CD8-positive, alpha-beta memory T cell (primary cell): ENCODE measurements at regions not wholly inside any gene's neighbourhood (a gene's known extent, or its start where the extent isn't known, plus 50 kb on each side); places are given as distances from the start of the nearest gene placed in this dataset.
A peak's percentile ranks its signal among the peaks of the same experiment; 100 is the strongest.

Experiments
- CTCF ChIA-PET: fragments of 350-600 bp; sonication (Branson Sonifier 250); formaldehyde crosslinking; loops from one replicate; lab custom pipeline; 2021; ENCODE audit warnings: antibody characterized with exemption; lab: Charles Lee
- POLR2A ChIA-PET: fragments of 350-600 bp; sonication (Branson Sonifier 250); formaldehyde crosslinking; loops from one replicate; lab custom pipeline; 2021; ENCODE audit warnings: antibody characterized with exemption; lab: Charles Lee
- DNase-seq, 5 donors: peaks; one replicate each; pipeline versions ENCODE4 v3.0.0 to v3.0.0-alpha.2; 2020 to 2022; ENCODE audit warnings: mixed read lengths in 1 of 5
- H3K27ac ChIP-seq: one replicate; pipeline ENCODE4 v1.7.0; 2013; ENCODE audit warnings: low read depth, mild to moderate bottlenecking, low read length, moderate library complexity
- H3K27me3 ChIP-seq: 2 replicates; pipeline ENCODE4 v1.7.0; 2013; ENCODE audit warnings: low read length, mild to moderate bottlenecking; ENCODE audit not compliant: insufficient read depth, poor library complexity, severe bottlenecking
- H3K36me3 ChIP-seq: 2 replicates; pipeline ENCODE4 v1.7.0; 2013; ENCODE audit warnings: mild to moderate bottlenecking, low read length, moderate library complexity; ENCODE audit not compliant: insufficient read depth
- H3K4me1 ChIP-seq: 2 replicates; pipeline ENCODE4 v1.7.0; 2013; ENCODE audit warnings: mild to moderate bottlenecking, low read length, moderate library complexity; ENCODE audit not compliant: insufficient read depth
- H3K4me3 ChIP-seq: 2 replicates; pipeline ENCODE4 v1.7.0; 2013; ENCODE audit warnings: mild to moderate bottlenecking, low read length
- H3K9me3 ChIP-seq: 2 replicates; pipeline ENCODE4 v1.7.0; 2013; ENCODE audit warnings: mild to moderate bottlenecking, low read length
- H3K27ac Mint-ChIP-seq, 8 donors: one replicate each; pipeline ENCODE4 v1.8.0; 2020 to 2021; ENCODE audit warnings: mixed read lengths in 8 of 8, mild to moderate bottlenecking in 6 of 8, inconsistent platforms in 3 of 8, moderate library complexity in 3 of 8
- H3K27me3 Mint-ChIP-seq, 2 donors: one replicate each; pipeline ENCODE4 v1.8.0; 2020 to 2021; ENCODE audit warnings: mixed read lengths in 2 of 2, mild to moderate bottlenecking in 1 of 2, moderate library complexity in 1 of 2
- H3K36me3 Mint-ChIP-seq, 3 donors: one replicate each; pipeline ENCODE4 v1.8.0; 2020 to 2021; ENCODE audit warnings: mixed read lengths in 3 of 3, inconsistent platforms in 1 of 3, mild to moderate bottlenecking in 1 of 3
- H3K4me1 Mint-ChIP-seq, 3 donors: one replicate each; pipeline ENCODE4 v1.8.0; 2020 to 2021; ENCODE audit warnings: mixed read lengths in 3 of 3, inconsistent platforms in 1 of 3, mild to moderate bottlenecking in 1 of 3
- H3K4me3 Mint-ChIP-seq, 7 donors: one replicate each; pipeline ENCODE4 v1.8.0; 2020 to 2021; ENCODE audit warnings: mixed read lengths in 7 of 7, mild to moderate bottlenecking in 6 of 7, moderate library complexity in 4 of 7, inconsistent platforms in 2 of 7
- H3K9me3 Mint-ChIP-seq, 5 donors: one replicate each; pipeline ENCODE4 v1.8.0; 2020 to 2022; ENCODE audit warnings: mixed read lengths in 5 of 5, mild to moderate bottlenecking in 3 of 5, moderate library complexity in 2 of 5, inconsistent platforms in 1 of 5

DNA sequence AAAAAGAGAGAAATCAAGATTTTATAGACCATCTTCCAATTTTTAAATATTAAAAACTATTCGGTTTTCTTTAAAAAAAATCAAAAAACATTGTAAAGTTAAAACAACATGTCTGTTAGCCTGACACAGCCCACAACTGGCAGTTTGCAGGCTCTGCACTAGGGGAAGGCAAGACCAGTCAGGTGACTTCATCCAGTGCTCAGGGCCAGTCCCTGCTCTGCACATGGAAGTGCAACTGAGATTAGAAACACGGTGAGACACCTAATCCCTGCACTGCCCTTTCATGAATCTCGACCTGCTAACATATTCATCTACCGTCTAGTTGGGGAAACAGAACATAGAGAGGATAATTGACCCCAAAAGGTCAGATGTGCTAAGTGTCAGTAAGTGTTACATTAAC is 135.2 kb downstream of the BARD1 start:
- POLR2A ChIA-PET = no interaction called here
- CTCF ChIA-PET = no interaction called here
- Histone ChIP-seq H3K27ac (no peak overlapping the region), H3K9me3 (no peaks in the 10 kb centered on the region), H3K4me3 (no peak overlapping the region), H3K27me3 (no peaks in the 10 kb centered on the region), H3K36me3 (no peaks in the 10 kb centered on the region), H3K4me1 (no peaks in the 10 kb centered on the region)
- Mint-ChIP-seq H3K4me1 (peaks cover 0 to 5% (median 0%) of the 10 kb centered on the region in 3 donors), H3K9me3 (peaks cover 0 to 1% (median 0%) of the 10 kb centered on the region in 5 donors), H3K27me3 (peaks cover 0 to 1% of the 10 kb centered on the region in 2 donors), H3K4me3 (no peak overlapping the region), H3K27ac (no peak overlapping the region), H3K36me3 (peaks cover 0 to 4% (median 4%) of the 10 kb centered on the region in 3 donors)
- DNase-seq = no peak

- no peak for DNase-seq
- no peaks in the 10 kb centered on the region for H3K4me1 Mint-ChIP-seq
- peaks cover 0 to 12% (median 6%) of the 10 kb centered on the region in 5 donors for H3K9me3 Mint-ChIP-seq
- H3K27ac ChIP-seq = no peak overlapping the region
- no peak overlapping the region for H3K4me3 Mint-ChIP-seq
- no peak overlapping the region for H3K4me3 ChIP-seq
- no peak overlapping the region for H3K27ac Mint-ChIP-seq
- H3K36me3 Mint-ChIP-seq = peaks cover 0 to 8% (median 4%) of the 10 kb centered on the region in 3 donors
- ChIA-PET POLR2A (no interaction called here), CTCF (no interaction called here)
- no peaks in the 10 kb centered on the region for H3K4me1 ChIP-seq
- H3K36me3 ChIP-seq = no peaks in the 10 kb centered on the region
- peaks cover 1 to 3% of the 10 kb centered on the region in 2 donors for H3K27me3 Mint-ChIP-seq
- H3K9me3 ChIP-seq = no peaks in the 10 kb centered on the region
- no peaks in the 10 kb centered on the region for H3K27me3 ChIP-seq
These were observed 138.1 kb downstream of the BARD1 start for GRCh38 chr2:214671319-214671885.

- ChIA-PET POLR2A (no interaction called here), CTCF (no interaction called here)
- no peak for DNase-seq
- Mint-ChIP-seq H3K27me3 (peaks cover 0 to 3% of the 10 kb centered on the region in 2 donors), H3K36me3 (peaks cover 0 to 4% (median 0%) of the 10 kb centered on the region in 3 donors), H3K4me3 (no peak overlapping the region), H3K27ac (no peak overlapping the region), H3K9me3 (peaks cover 8 to 25% (median 13%) of the 10 kb centered on the region in 5 donors), H3K4me1 (no peaks in the 10 kb centered on the region)
- Histone ChIP-seq H3K27ac (no peak overlapping the region), H3K4me1 (no peaks in the 10 kb centered on the region), H3K9me3 (no peaks in the 10 kb centered on the region), H3K36me3 (no peaks in the 10 kb centered on the region), H3K4me3 (no peak overlapping the region), H3K27me3 (no peaks in the 10 kb centered on the region)
These were observed 157.0 kb downstream of the BARD1 start for GRCh38 chr2:214652473-214652872.

DNA sequence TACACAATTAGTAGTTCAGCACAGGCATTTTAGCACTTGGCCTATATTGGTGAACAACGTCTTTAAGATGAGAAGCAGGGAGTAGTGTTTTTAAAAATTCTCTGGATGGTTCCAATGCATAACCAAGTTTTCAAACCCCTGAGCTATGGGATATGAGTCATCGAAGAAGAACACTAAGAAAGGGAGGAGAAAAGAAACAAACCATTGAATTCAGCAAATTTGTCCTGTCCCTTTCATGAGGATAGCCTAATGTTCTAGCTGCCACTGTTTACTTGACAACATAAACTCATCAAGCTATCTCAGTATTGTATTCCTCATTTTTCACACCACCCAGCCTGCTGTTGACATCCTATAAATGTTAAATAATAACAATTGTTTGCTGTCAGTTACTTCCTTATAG is 158.0 kb downstream of the BARD1 start:
- ChIA-PET POLR2A (no interaction called here), CTCF (no interaction called here)
- Mint-ChIP-seq H3K4me1 (no peaks in the 10 kb centered on the region), H3K27ac (no peak overlapping the region), H3K4me3 (no peak overlapping the region), H3K9me3 (peaks cover 2 to 15% (median 4%) of the 10 kb centered on the region in 5 donors), H3K36me3 (peaks cover 0 to 4% (median 2%) of the 10 kb centered on the region in 3 donors), H3K27me3 (peaks cover 0 to 1% of the 10 kb centered on the region in 2 donors)
- no peaks in the 10 kb centered on the region for H3K4me1 ChIP-seq
- no peaks in the 10 kb centered on the region for H3K27me3 ChIP-seq
- no peak overlapping the region for H3K27ac ChIP-seq
- no peak for DNase-seq
- no peaks in the 10 kb centered on the region for H3K36me3 ChIP-seq
- no peaks in the 10 kb centered on the region for H3K9me3 ChIP-seq
- H3K4me3 ChIP-seq = no peak overlapping the region

GRCh38 chr2:214649440-214650205 is 159.9 kb downstream of the BARD1 start:
- CTCF ChIA-PET = no interaction called here
- H3K36me3 ChIP-seq = no peaks in the 10 kb centered on the region
- Mint-ChIP-seq H3K4me1 (no peaks in the 10 kb centered on the region), H3K9me3 (peaks cover 0 to 10% (median 4%) of the 10 kb centered on the region in 5 donors), H3K4me3 (no peak overlapping the region), H3K36me3 (peaks cover 0 to 4% (median 3%) of the 10 kb centered on the region in 3 donors), H3K27ac (peak overlapping the region in 1 of 8 donors; percentile 6), H3K27me3 (peaks cover 0 to 1% of the 10 kb centered on the region in 2 donors)
- H3K27ac ChIP-seq = no peak overlapping the region
- no peak overlapping the region for H3K4me3 ChIP-seq
- H3K4me1 ChIP-seq = no peaks in the 10 kb centered on the region
- POLR2A ChIA-PET = no interaction called here
- no peaks in the 10 kb centered on the region for H3K27me3 ChIP-seq
- no peak for DNase-seq
- H3K9me3 ChIP-seq = no peaks in the 10 kb centered on the region

- H3K27me3 Mint-ChIP-seq = no peaks in the 10 kb centered on the region
- no peaks in the 10 kb centered on the region for H3K36me3 ChIP-seq
These were observed 161.0 kb downstream of the BARD1 start for GRCh38 chr2:214648520-214648919.

DNA sequence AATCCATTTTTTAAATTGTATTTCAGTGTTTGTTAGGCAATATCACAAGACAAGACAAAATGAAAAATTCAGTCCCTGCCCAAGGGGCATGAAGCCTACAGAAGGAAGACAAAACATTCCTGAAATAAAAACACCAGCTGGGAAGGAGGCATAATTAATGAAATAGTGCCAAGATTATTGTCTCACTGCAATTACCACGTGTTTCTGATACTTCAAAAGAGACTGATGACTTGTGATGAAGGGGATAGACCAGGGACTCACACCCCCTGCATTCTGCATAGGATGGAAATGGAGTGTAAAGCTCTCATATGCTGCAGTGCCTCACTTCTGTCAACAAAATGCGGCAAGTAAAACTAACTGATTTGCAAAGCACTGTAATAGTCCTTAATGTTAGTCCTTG is 178.1 kb downstream of the BARD1 start:
- peaks cover 0 to 14% (median 10%) of the 10 kb centered on the region in 5 donors for H3K9me3 Mint-ChIP-seq
- H3K27me3 ChIP-seq = no peaks in the 10 kb centered on the region
- ChIA-PET POLR2A (no interaction called here), CTCF (no interaction called here)
- H3K36me3 Mint-ChIP-seq = peaks cover 0 to 2% (median 0%) of the 10 kb centered on the region in 3 donors
- H3K4me3 Mint-ChIP-seq = no peak overlapping the region
- no peak overlapping the region for H3K27ac Mint-ChIP-seq
- H3K27me3 Mint-ChIP-seq = peaks cover 0 to 2% of the 10 kb centered on the region in 2 donors
- no peaks in the 10 kb centered on the region for H3K4me1 Mint-ChIP-seq
- DNase-seq = no peak
- no peaks in the 10 kb centered on the region for H3K9me3 ChIP-seq
- H3K27ac ChIP-seq = no peak overlapping the region
- no peak overlapping the region for H3K4me3 ChIP-seq
- H3K36me3 ChIP-seq = no peaks in the 10 kb centered on the region
- no peaks in the 10 kb centered on the region for H3K4me1 ChIP-seq

More at GRCh38 chr2:214648520-214648919, 161.0 kb downstream of the BARD1 start:
- ChIA-PET CTCF (no interaction called here), POLR2A (no interaction called here)
- Histone ChIP-seq H3K4me3 (no peak overlapping the region), H3K27ac (no peak overlapping the region), H3K9me3 (no peaks in the 10 kb centered on the region), H3K27me3 (no peaks in the 10 kb centered on the region), H3K4me1 (no peaks in the 10 kb centered on the region)
- H3K9me3 Mint-ChIP-seq = peaks cover 0 to 7% (median 0%) of the 10 kb centered on the region in 5 donors
- peaks cover 0 to 4% (median 3%) of the 10 kb centered on the region in 3 donors for H3K36me3 Mint-ChIP-seq
- DNase-seq = no peak
- no peak overlapping the region for H3K27ac Mint-ChIP-seq
- no peak overlapping the region for H3K4me3 Mint-ChIP-seq
- H3K4me1 Mint-ChIP-seq = no peaks in the 10 kb centered on the region

DNA sequence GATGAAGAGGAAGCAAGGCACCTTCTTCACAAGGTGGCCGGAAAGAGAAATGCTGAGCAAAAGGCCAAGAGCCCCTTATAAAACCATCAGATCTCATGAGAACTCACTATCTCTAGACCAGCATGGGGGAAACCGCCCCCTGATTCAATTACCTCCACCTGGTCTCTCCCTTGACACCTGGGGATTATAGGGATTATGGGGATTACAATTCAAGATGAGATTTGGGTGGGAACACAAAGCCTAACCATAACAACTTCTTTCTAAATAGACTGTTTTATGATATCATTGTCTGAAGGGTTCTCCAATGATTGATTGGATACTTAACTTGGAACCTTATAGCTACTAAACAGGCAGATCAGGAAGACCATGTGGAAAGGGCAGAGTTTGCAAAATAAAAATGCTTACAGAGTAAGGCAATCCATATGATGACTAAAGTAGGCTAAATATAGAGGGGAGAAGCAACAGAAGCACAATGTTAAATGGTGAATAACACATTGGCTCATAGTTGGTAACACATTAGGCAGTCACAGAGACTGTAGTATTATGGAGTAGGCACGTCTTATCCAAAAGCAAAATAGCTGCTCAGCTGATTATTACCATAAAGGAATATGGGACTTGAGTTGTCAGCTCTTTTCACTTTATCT is 179.0 kb downstream of the BARD1 start:
- H3K4me1 ChIP-seq = no peaks in the 10 kb centered on the region
- H3K4me3 ChIP-seq = no peak overlapping the region
- H3K27me3 ChIP-seq = no peaks in the 10 kb centered on the region
- DNase-seq = no peak
- Mint-ChIP-seq H3K27me3 (peaks cover 0 to 2% of the 10 kb centered on the region in 2 donors), H3K9me3 (peaks cover 0 to 14% (median 10%) of the 10 kb centered on the region in 5 donors), H3K36me3 (peaks cover 0 to 2% (median 0%) of the 10 kb centered on the region in 3 donors), H3K4me3 (no peak overlapping the region), H3K27ac (no peak overlapping the region), H3K4me1 (no peaks in the 10 kb centered on the region)
- POLR2A ChIA-PET = no interaction called here
- H3K36me3 ChIP-seq = no peaks in the 10 kb centered on the region
- H3K27ac ChIP-seq = no peak overlapping the region
- CTCF ChIA-PET = no interaction called here
- no peaks in the 10 kb centered on the region for H3K9me3 ChIP-seq
